ENCODE measurements at regions not wholly inside any gene's neighbourhood (a gene's known extent, or its start where the extent isn't known, plus 50 kb on each side); places are given as distances from the start of the nearest gene placed in this dataset.
A peak's percentile ranks its signal among the peaks of the same experiment; 100 is the strongest.
"Not testable (repeated sequence)": the region's sequence is repeated elsewhere in the genome, so short reads cannot be mapped to it uniquely, and the experiment has no call there.

DNA sequence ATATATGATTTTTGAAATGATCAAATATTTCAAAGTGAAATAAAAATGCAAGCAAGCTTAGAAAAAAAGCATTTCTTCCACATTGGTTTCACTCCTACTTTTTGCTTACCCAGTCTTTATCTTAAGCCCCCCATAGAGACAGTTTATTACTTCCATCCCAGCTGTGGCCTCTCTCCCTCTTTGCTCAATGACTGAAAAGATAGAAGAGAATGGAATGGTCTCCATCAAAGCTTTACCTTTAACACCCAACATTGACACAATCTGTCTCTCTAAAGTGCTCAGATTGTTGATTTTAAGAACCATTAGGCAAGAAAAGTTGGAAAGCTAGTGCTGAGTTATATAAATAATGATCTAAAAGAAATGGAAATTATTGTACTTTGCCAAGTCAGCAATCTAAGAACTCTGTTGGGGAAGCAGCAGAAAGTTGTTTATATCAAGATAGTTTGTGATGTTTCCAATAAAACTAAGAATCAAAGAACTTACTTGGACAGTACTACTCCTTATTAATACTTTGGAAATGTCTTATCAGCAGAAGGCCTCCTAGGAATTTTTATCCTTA lies 277.5 kb upstream of the NREP start:
- no peaks in the 10 kb centered on the region for H3K27me3 ChIP-seq (ENCODE audit: control insufficient read depth, insufficient read depth, low read length)
- no peak overlapping the region for H3K27ac ChIP-seq (ENCODE audit: low read length)
- peak; percentile 77 for DNase-seq
- H3K9me3 ChIP-seq (replicated peaks; ENCODE audit: control insufficient read depth, low read depth, low read length), result no peaks in the 10 kb centered on the region
- no peaks in the 10 kb centered on the region for H3K36me3 ChIP-seq (ENCODE audit: control insufficient read depth, insufficient read depth, low read length)
- no peak overlapping the region for H3K4me3 ChIP-seq (ENCODE audit: low read length)
- no peaks in the 10 kb centered on the region for H3K4me1 ChIP-seq (ENCODE audit: control insufficient read depth, insufficient read depth, low read length)

DNA sequence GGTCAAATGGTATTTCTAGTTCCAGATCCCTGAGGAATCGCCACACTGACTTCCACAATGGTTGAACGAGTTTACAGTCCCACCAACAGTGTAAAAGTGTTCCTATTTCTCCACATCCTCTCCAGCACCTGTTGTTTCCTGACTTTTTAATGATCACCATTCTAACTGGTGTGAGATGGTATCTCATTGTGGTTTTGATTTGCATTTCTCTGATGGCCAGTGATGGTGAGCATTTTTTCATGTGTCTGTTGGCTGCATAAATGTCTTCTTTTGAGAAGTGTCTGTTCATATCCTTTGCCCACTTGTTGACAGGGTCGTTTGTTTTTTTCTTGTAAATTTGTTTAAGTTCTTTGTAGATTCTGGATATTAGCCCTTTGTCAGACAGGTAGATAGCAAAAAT lies 269.9 kb upstream of the NREP start:
- not testable (repeated sequence) for H3K36me3 ChIP-seq (ENCODE audit: control insufficient read depth, insufficient read depth, low read length); DNase-seq; H3K4me3 ChIP-seq (ENCODE audit: low read length); H3K27ac ChIP-seq (ENCODE audit: low read length); H3K4me1 ChIP-seq (ENCODE audit: control insufficient read depth, insufficient read depth, low read length); H3K9me3 ChIP-seq (replicated peaks; ENCODE audit: control insufficient read depth, low read depth, low read length); H3K27me3 ChIP-seq (ENCODE audit: control insufficient read depth, insufficient read depth, low read length)
- WGBS (ENCODE audit: insufficient coverage), result no CpG with 5 or more reads among the region's 3 CpGs

DNA sequence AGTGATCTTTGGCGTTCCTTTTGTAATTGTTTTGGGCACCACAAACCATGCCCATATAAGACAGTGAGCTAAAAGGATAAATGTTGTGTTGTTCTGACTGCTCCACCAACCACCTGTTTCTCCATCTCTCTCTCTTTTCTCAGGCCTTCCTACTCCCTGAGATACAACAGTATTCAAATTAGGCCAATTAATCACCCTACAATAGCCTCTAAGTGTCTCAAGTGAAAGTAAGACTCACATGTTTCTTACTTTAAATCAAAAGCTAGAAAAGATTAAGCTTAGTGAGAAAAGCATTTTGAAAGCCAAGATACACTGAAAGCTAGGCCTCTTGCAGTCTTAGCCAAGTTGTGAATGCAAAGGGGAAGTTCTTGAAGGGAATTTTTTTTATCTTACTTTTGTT lies 268.8 kb upstream of the NREP start:
- H3K4me3 ChIP-seq (ENCODE audit: low read length), result no peak overlapping the region
- DNase-seq, result peak; percentile 56
- H3K36me3 ChIP-seq (ENCODE audit: control insufficient read depth, insufficient read depth, low read length), result no peaks in the 10 kb centered on the region
- H3K9me3 ChIP-seq (replicated peaks; ENCODE audit: control insufficient read depth, low read depth, low read length), result no peaks in the 10 kb centered on the region
- H3K27ac ChIP-seq (ENCODE audit: low read length), result no peak overlapping the region
- no peaks in the 10 kb centered on the region for H3K27me3 ChIP-seq (ENCODE audit: control insufficient read depth, insufficient read depth, low read length)
- WGBS (ENCODE audit: insufficient coverage), result no CpG with 5 or more reads among the region's 1 CpG
- no peaks in the 10 kb centered on the region for H3K4me1 ChIP-seq (ENCODE audit: control insufficient read depth, insufficient read depth, low read length)

DNA sequence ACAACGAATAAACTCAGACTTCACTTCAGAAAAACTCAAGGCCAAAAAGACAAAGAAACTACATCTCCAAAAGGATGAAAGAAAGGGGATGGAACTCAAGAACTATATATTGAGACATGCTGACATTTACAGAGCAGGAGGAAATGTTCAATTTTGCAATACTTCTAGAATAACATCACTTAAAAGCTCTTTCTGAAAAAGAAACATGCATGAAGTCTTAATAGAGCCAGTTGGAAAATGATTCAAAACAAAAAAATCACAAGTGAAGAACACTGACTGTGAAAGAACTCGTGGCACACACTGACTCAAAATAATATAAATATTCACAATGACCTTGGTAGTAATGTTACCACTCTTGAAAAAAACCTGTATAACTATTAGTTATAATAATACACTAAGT lies 267.8 kb upstream of the NREP start:
- no peak overlapping the region for H3K4me3 ChIP-seq (ENCODE audit: low read length)
- H3K36me3 ChIP-seq (ENCODE audit: control insufficient read depth, insufficient read depth, low read length), result no peaks in the 10 kb centered on the region
- no peaks in the 10 kb centered on the region for H3K27me3 ChIP-seq (ENCODE audit: control insufficient read depth, insufficient read depth, low read length)
- H3K4me1 ChIP-seq (ENCODE audit: control insufficient read depth, insufficient read depth, low read length), result no peaks in the 10 kb centered on the region
- no peaks in the 10 kb centered on the region for H3K9me3 ChIP-seq (replicated peaks; ENCODE audit: control insufficient read depth, low read depth, low read length)
- WGBS (ENCODE audit: insufficient coverage), result no CpG with 5 or more reads among the region's 2 CpGs
- peak; percentile 33 for DNase-seq
- no peak overlapping the region for H3K27ac ChIP-seq (ENCODE audit: low read length)

DNA sequence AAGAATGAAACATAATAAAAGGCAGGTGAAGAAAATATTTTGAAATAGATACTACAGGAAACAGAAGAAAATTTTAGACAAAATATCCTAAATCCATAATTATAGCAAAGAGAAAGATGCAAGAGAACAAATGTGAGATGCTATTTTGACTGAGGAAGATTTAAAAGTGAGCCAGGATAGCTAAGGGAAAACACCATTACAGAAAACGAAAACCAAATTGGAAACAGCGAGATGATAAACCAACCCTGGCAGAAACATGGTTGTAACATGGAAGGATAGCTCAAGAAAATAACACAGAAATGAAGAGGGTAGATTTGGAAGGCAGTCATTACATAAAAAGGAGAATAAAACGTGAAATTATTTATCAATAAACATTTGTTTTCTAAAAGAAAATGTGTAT lies 267.2 kb upstream of the NREP start:
- no CpG with 5 or more reads among the region's 3 CpGs for WGBS (ENCODE audit: insufficient coverage)
- no peak overlapping the region for H3K27ac ChIP-seq (ENCODE audit: low read length)
- H3K4me3 ChIP-seq (ENCODE audit: low read length), result no peak overlapping the region
- no peaks in the 10 kb centered on the region for H3K9me3 ChIP-seq (replicated peaks; ENCODE audit: control insufficient read depth, low read depth, low read length)
- DNase-seq, result no peak
- no peaks in the 10 kb centered on the region for H3K4me1 ChIP-seq (ENCODE audit: control insufficient read depth, insufficient read depth, low read length)
- H3K27me3 ChIP-seq (ENCODE audit: control insufficient read depth, insufficient read depth, low read length), result no peaks in the 10 kb centered on the region
- H3K36me3 ChIP-seq (ENCODE audit: control insufficient read depth, insufficient read depth, low read length), result no peaks in the 10 kb centered on the region

DNA sequence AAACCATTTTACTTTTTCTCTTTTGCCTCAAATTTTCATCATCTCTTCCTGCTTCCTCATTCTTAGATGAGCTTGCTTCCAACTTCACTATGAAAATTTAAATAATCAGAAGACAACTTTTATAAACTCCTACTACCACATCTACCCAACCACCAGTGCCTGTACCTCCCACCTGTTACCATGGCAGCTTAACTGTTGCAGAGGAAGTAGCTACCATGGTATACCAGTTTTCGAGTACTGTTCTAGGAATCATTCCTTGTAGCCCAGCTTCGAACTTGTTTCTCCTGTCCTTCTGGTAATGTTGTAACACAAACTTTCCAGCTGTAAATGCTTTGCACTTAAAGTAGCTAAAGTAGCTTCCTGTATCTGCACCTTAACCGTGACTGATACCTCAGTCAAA lies 266.8 kb upstream of the NREP start:
- Histone ChIP-seq H3K4me1 (ENCODE audit: control insufficient read depth, insufficient read depth, low read length) (no peaks in the 10 kb centered on the region), H3K27ac (ENCODE audit: low read length) (no peak overlapping the region), H3K4me3 (ENCODE audit: low read length) (no peak overlapping the region), H3K9me3 (replicated peaks; ENCODE audit: control insufficient read depth, low read depth, low read length) (no peaks in the 10 kb centered on the region), H3K36me3 (ENCODE audit: control insufficient read depth, insufficient read depth, low read length) (no peaks in the 10 kb centered on the region), H3K27me3 (ENCODE audit: control insufficient read depth, insufficient read depth, low read length) (no peaks in the 10 kb centered on the region)
- no peak for DNase-seq
- WGBS (ENCODE audit: insufficient coverage), result 94% methylated on average over 2 of the region's 3 CpGs

DNA sequence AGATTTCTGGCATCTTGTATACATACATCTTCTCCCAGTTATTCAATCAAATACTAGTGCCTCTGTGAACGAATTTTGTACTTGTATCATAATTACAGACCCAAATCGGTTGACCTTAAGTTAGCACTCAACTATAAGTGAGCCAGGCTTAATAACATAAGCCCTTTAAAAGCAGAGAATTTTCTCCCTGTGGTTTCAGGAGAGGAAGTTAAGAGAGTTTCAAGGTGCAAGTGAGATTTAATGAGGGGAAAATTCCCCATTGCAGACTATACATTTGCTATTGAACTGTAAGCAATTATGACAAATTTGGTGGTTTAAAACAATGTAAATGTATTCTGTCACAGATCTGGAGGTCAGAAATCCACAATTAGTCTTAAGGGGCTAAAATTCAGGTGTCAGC lies 261.9 kb upstream of the NREP start:
- Histone ChIP-seq H3K4me1 (ENCODE audit: control insufficient read depth, insufficient read depth, low read length) (no peaks in the 10 kb centered on the region), H3K9me3 (replicated peaks; ENCODE audit: control insufficient read depth, low read depth, low read length) (no peaks in the 10 kb centered on the region), H3K27ac (ENCODE audit: low read length) (no peak overlapping the region), H3K36me3 (ENCODE audit: control insufficient read depth, insufficient read depth, low read length) (no peaks in the 10 kb centered on the region), H3K4me3 (ENCODE audit: low read length) (no peak overlapping the region), H3K27me3 (ENCODE audit: control insufficient read depth, insufficient read depth, low read length) (no peaks in the 10 kb centered on the region)
- no peak for DNase-seq
- WGBS (ENCODE audit: insufficient coverage), result no CpG with 5 or more reads among the region's 2 CpGs

DNA sequence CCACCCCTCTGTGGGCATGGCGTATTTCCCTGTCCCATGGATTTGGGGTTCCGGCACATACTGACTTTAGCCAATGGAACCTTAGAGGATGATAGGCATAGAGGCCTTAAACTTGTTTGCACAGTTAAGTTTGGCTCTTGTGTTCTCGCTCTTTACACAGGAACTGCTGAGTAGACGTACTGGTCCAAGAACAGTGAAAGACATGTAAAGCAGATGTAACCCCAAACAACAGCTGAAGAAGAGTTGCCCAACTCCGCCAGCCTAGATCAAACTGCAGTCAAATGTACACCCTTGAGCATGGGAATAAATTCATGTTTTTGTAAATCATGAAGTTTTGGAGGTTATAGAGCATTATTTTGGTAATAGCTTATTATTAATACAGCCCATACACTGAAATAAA lies 260.0 kb upstream of the NREP start:
- H3K36me3 ChIP-seq (ENCODE audit: control insufficient read depth, insufficient read depth, low read length), result no peaks in the 10 kb centered on the region
- H3K9me3 ChIP-seq (replicated peaks; ENCODE audit: control insufficient read depth, low read depth, low read length), result no peaks in the 10 kb centered on the region

DNA sequence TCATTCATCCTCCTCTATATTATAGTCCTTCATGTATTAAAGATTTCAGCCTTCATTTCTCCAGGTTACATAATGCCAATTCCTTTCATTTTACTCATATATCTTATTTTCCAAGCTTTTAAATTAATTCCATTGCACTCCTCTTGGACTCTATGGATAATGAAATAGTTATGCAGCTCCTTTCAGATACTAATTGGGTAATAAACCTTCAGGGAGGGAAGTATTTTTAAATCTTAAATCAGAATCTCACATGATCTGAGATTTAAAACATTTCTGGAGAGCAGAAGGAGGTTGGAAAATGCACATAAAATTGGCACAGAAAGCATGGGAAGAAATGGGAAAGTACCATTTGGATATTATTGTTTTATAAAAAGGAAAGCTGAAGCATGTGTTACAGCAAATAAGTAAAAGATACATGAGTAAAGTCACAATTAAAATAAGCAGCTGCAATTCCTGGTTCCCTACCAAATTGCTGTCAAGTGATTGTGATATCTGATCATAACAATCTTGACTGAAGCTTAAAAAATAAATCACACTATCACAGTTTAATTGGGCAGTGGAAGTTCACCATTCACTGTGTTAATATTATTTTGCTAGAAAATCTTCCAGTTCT lies 257.9 kb upstream of the NREP start:
- no peak overlapping the region for H3K27ac ChIP-seq (ENCODE audit: low read length)
- no peaks in the 10 kb centered on the region for H3K27me3 ChIP-seq (ENCODE audit: control insufficient read depth, insufficient read depth, low read length)
- H3K9me3 ChIP-seq (replicated peaks; ENCODE audit: control insufficient read depth, low read depth, low read length), result no peaks in the 10 kb centered on the region
- no peak overlapping the region for H3K4me3 ChIP-seq (ENCODE audit: low read length)
- H3K4me1 ChIP-seq (ENCODE audit: control insufficient read depth, insufficient read depth, low read length), result no peaks in the 10 kb centered on the region
- H3K36me3 ChIP-seq (ENCODE audit: control insufficient read depth, insufficient read depth, low read length), result no peaks in the 10 kb centered on the region
- peak; percentile 81 for DNase-seq

More for the DNA sequence above, 260.0 kb upstream of the NREP start:
- no peaks in the 10 kb centered on the region for H3K27me3 ChIP-seq (ENCODE audit: control insufficient read depth, insufficient read depth, low read length)
- no peaks in the 10 kb centered on the region for H3K4me1 ChIP-seq (ENCODE audit: control insufficient read depth, insufficient read depth, low read length)
- WGBS (ENCODE audit: insufficient coverage), result 90% methylated on average over 2 of the region's 5 CpGs
- no peak for DNase-seq
- no peak overlapping the region for H3K4me3 ChIP-seq (ENCODE audit: low read length)
- no peak overlapping the region for H3K27ac ChIP-seq (ENCODE audit: low read length)

DNA sequence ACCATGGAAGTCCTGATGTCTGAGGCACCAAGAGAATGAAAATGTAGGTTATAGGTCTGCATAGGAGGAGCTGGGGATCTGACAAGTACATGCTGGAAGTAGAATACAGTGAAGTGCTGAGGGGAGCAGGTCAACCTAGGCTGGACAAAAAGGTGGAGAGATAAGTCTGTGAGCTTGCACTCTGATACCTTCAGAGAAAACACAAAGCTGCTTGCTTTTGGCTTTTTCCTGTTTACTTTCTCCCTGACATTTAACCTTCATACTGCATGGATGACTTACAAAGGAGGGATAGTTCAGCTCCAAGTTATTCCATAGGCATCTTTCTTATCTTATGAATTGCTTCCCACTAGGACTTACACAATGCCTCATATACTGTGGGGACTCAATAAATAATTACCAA lies 256.7 kb upstream of the NREP start:
- no peak overlapping the region for H3K27ac ChIP-seq (ENCODE audit: low read length)
- no peak for DNase-seq
- no peaks in the 10 kb centered on the region for H3K4me1 ChIP-seq (ENCODE audit: control insufficient read depth, insufficient read depth, low read length)

DNA sequence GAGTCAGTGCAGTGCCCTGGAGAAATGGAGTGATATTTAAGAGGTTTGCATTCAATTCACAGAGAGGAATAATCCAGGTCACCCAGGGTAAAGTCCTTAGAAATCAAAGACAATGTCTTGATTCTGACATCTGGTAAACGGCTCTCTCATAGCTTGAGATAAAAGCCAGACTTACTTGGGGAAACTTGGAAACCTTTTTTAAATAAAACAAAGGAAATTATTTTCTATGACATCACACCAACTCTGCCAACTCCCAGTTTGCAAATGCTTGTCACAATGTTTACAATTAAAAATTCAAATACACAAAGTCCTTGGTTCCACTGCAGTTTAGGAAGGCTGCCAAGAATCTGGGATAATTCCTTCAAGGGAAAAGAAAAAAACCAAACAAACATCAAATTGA lies 255.1 kb upstream of the NREP start:
- no CpG with 5 or more reads among the region's 1 CpG for WGBS (ENCODE audit: insufficient coverage)
- Histone ChIP-seq H3K4me1 (ENCODE audit: control insufficient read depth, insufficient read depth, low read length) (no peaks in the 10 kb centered on the region), H3K36me3 (ENCODE audit: control insufficient read depth, insufficient read depth, low read length) (no peaks in the 10 kb centered on the region)

More for the DNA sequence above, 256.7 kb upstream of the NREP start:
- Histone ChIP-seq H3K27me3 (ENCODE audit: control insufficient read depth, insufficient read depth, low read length) (no peaks in the 10 kb centered on the region), H3K36me3 (ENCODE audit: control insufficient read depth, insufficient read depth, low read length) (no peaks in the 10 kb centered on the region), H3K9me3 (replicated peaks; ENCODE audit: control insufficient read depth, low read depth, low read length) (no peaks in the 10 kb centered on the region), H3K4me3 (ENCODE audit: low read length) (no peak overlapping the region)

More for the DNA sequence above, 255.1 kb upstream of the NREP start:
- no peak overlapping the region for H3K27ac ChIP-seq (ENCODE audit: low read length)
- H3K27me3 ChIP-seq (ENCODE audit: control insufficient read depth, insufficient read depth, low read length), result no peaks in the 10 kb centered on the region
- DNase-seq, result peak; percentile 60
- no peak overlapping the region for H3K4me3 ChIP-seq (ENCODE audit: low read length)
- no peaks in the 10 kb centered on the region for H3K9me3 ChIP-seq (replicated peaks; ENCODE audit: control insufficient read depth, low read depth, low read length)
